ENCODE measurements at regions not wholly inside any gene's neighbourhood (a gene's known extent, or its start where the extent isn't known, plus 50 kb on each side); places are given as distances from the start of the nearest gene placed in this dataset.

DNA sequence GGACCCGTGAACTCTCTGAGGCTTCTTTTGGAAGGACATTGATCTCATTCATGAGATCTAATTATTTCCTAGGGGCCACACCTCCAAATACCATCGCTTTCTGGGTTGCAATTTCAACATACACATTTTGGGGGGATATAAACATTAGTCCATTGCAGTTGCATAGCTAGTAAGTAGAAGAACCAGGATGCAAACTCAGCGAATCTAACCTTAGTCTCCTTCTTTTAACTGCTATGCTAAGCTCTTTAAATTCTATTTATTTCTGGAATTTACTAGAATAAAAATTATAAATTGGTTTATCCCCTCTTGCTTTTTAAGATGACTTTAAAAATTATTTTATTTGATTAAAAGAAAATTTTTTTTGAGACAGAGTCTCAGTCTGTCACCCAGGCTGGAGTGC is 232.5 kb upstream of the EEF2KMT start:
- Histone ChIP-seq H3K27me3 (ENCODE audit: insufficient read depth, poor library complexity, severe bottlenecking) (peaks cover 4% of the 10 kb centered on the region), H3K9me3 (ENCODE audit: severe bottlenecking) (no peaks in the 10 kb centered on the region), H3K36me3 (ENCODE audit: low read depth) (no peaks in the 10 kb centered on the region), H3K27ac (ENCODE audit: poor library complexity, severe bottlenecking) (no peak overlapping the region), H3K4me3 (ENCODE audit: severe bottlenecking) (no peak overlapping the region), H3K4me1 (ENCODE audit: insufficient read depth, poor library complexity, severe bottlenecking) (no peaks in the 10 kb centered on the region)
- no peak for TF ChIP-seq CTCF (IDR thresholded peaks at IDR 0.05; ENCODE audit: poor library complexity, severe bottlenecking)
- DNase-seq (ENCODE audit: low spot score) (no peak), ATAC-seq (ENCODE audit: low read depth) (no peak)

GRCh38 chr16:5328546-5328945 is 231.0 kb upstream of the EEF2KMT start:
- no peak for DNase-seq (ENCODE audit: low spot score)
- H3K27me3 ChIP-seq (ENCODE audit: insufficient read depth, poor library complexity, severe bottlenecking): peaks cover 4% of the 10 kb centered on the region

DNA sequence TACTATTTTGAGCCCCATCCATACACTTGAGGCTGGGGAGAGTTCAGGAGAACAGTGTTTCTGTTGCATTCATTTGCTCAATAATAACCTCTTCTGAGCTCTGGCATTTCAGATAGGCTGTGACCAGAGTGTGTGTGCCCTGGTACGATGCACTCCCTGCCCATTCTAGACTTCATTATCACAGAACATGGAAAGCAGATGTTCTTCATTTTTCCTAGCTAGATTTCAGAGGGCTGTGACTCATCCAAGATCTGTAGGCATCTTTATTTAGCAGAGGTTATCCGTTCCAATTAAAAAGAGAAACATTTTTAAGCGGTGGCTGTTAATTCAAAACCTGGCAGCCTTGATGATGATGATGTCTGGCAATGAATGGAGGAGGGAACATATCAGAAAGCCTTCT is 228.8 kb upstream of the EEF2KMT start:
- no peak for ATAC-seq (ENCODE audit: low read depth)
- Histone ChIP-seq H3K27ac (ENCODE audit: poor library complexity, severe bottlenecking) (no peak overlapping the region), H3K9me3 (ENCODE audit: severe bottlenecking) (no peaks in the 10 kb centered on the region), H3K27me3 (ENCODE audit: insufficient read depth, poor library complexity, severe bottlenecking) (peaks cover 4% of the 10 kb centered on the region), H3K36me3 (ENCODE audit: low read depth) (no peaks in the 10 kb centered on the region), H3K4me1 (ENCODE audit: insufficient read depth, poor library complexity, severe bottlenecking) (no peaks in the 10 kb centered on the region), H3K4me3 (ENCODE audit: severe bottlenecking) (no peak overlapping the region)
- TF ChIP-seq CTCF (IDR thresholded peaks at IDR 0.05; ENCODE audit: poor library complexity, severe bottlenecking): no peak
- no peak for DNase-seq (ENCODE audit: low spot score)

More at GRCh38 chr16:5328546-5328945, 231.0 kb upstream of the EEF2KMT start:
- Histone ChIP-seq H3K4me1 (ENCODE audit: insufficient read depth, poor library complexity, severe bottlenecking) (no peaks in the 10 kb centered on the region), H3K9me3 (ENCODE audit: severe bottlenecking) (no peaks in the 10 kb centered on the region), H3K4me3 (ENCODE audit: severe bottlenecking) (no peak overlapping the region), H3K27ac (ENCODE audit: poor library complexity, severe bottlenecking) (no peak overlapping the region), H3K36me3 (ENCODE audit: low read depth) (no peaks in the 10 kb centered on the region)
- TF ChIP-seq CTCF (IDR thresholded peaks at IDR 0.05; ENCODE audit: poor library complexity, severe bottlenecking): no peak
- no peak for ATAC-seq (ENCODE audit: low read depth)

DNA sequence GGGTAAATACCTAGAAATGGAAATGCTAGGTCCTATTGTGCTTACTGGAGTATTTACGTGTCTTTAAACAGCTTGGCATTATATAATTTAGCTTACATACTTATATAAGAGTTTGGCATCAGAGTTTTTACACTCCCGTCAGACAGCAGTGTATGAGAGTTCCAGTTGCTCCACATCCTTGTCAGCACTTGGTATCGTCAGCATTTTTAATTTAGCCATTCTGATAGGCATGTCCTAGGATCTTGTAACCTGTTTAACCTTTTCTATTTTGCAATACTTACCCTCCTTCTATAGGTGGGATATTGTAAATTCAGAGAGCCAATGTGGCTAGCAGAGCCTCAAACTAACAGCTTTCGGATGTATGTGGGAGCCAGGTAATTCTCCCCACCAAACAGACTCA is 228.3 kb upstream of the EEF2KMT start:
- peaks cover 4% of the 10 kb centered on the region for H3K27me3 ChIP-seq (ENCODE audit: insufficient read depth, poor library complexity, severe bottlenecking)
- no peak overlapping the region for H3K27ac ChIP-seq (ENCODE audit: poor library complexity, severe bottlenecking)
- H3K4me3 ChIP-seq (ENCODE audit: severe bottlenecking): no peak overlapping the region
- TF ChIP-seq CTCF (IDR thresholded peaks at IDR 0.05; ENCODE audit: poor library complexity, severe bottlenecking): no peak
- H3K9me3 ChIP-seq (ENCODE audit: severe bottlenecking): no peaks in the 10 kb centered on the region
- ATAC-seq (ENCODE audit: low read depth): no peak
- no peak for DNase-seq (ENCODE audit: low spot score)
- no peaks in the 10 kb centered on the region for H3K4me1 ChIP-seq (ENCODE audit: insufficient read depth, poor library complexity, severe bottlenecking)
- no peaks in the 10 kb centered on the region for H3K36me3 ChIP-seq (ENCODE audit: low read depth)

DNA sequence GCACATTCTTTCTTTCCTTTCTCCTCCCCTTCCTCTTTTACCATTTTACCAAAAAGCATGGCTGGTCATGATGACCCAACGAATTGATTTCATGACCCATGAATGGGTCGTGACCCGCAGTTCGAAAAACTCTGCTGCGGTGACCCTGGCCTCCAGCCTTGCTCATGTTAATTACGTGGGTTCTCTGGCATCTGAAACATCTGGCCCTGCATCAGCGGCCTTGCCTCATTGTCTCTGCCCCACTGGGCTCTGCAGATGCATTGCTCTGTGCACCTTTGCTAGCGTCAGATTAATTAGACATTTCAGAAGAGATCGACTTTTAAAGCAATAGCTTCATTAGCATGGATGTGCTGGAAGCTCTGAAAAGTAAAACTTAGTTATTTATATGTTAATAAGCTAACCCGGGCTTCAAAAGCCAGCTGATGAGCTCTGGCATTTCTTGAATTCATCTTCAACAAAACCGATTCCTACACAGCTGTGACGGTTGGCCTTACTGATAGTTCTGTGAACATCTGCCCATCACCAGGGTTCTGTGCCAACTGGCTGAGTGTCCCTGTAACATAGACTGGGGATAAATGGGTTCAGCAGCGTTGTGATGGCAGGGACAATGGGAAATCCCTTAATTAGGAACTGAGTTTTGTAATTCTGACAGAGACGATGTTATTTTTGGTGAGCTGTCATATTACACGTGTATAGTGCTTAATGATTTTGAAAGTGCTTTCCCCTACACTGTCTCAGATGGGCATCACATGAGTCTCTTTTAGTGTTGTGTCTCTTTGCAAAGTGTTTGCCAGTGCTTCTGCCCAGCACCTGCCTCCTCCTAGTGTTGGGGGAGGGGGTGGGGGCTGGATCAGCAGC is 225.9 kb upstream of the EEF2KMT start:
- DNase-seq (ENCODE audit: low spot score) (no peak), ATAC-seq (ENCODE audit: low read depth) (no peak)
- TF ChIP-seq CTCF (IDR thresholded peaks at IDR 0.05; ENCODE audit: poor library complexity, severe bottlenecking): no peak
- no peaks in the 10 kb centered on the region for H3K9me3 ChIP-seq (ENCODE audit: severe bottlenecking)
- H3K27ac ChIP-seq (ENCODE audit: poor library complexity, severe bottlenecking): no peak overlapping the region
- H3K36me3 ChIP-seq (ENCODE audit: low read depth): no peaks in the 10 kb centered on the region
- no peaks in the 10 kb centered on the region for H3K4me1 ChIP-seq (ENCODE audit: insufficient read depth, poor library complexity, severe bottlenecking)
- H3K27me3 ChIP-seq (ENCODE audit: insufficient read depth, poor library complexity, severe bottlenecking): peaks cover 4% of the 10 kb centered on the region
- no peak overlapping the region for H3K4me3 ChIP-seq (ENCODE audit: severe bottlenecking)
